GM19463 (cell line): ENCODE measurements at regions not wholly inside any gene's neighbourhood (a gene's known extent, or its start where the extent isn't known, plus 50 kb on each side); places are given as distances from the start of the nearest gene placed in this dataset.
"Not testable (repeated sequence)": the region's sequence is repeated elsewhere in the genome, so short reads cannot be mapped to it uniquely, and the experiment has no call there.

Source experiments
- ATAC-seq: cut with Tn5 transposase; IDR thresholded peaks from one replicate; pipeline ENCODE4 v1.9.1; 2021; ENCODE audit warnings: mild to moderate bottlenecking, moderate library complexity; ENCODE audit not compliant: unreplicated experiment

- no peak for ATAC-seq
Measured at GRCh38 chr4:65007841-65008439, 598.7 kb upstream of the TECRL start.

DNA sequence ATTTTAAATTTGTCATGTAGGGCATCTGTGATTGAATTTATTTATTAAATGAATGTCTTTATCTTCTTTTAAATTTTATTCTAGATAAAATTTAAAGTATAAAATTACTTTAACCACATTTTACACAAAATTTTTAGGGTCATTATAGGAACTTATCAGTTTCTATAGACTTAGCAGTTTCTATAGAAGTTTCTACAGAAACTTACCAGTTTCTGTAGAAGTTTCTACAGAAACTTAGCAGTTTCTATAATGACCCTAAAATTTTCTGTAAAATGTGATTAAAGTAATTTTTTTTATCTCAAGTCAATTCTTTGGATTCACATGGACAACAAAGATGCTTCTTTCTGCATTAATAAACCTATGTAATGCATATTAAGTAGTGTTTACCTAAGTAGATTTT is 565.9 kb upstream of the TECRL start:
- no peak for ATAC-seq

DNA sequence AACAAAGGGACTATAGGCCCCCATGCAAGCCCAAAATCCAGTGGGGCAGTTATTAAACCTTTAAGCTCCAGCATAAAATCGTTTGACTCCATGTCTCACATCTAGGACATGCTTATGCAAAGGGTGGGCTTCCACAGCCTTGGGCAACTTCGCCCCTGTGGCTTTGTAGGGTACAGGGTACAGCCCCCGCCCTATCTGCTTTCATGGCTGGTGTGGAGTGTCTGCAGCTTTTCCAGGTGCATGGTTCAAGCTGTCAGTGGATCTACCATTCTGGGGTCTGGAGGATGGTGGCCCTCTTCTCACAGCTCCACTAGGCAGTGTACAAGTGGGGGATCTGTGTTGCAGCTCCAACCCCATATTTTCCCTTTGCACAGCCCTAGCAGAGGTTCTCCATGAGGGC is 559.8 kb upstream of the TECRL start:
- ATAC-seq = no peak

DNA sequence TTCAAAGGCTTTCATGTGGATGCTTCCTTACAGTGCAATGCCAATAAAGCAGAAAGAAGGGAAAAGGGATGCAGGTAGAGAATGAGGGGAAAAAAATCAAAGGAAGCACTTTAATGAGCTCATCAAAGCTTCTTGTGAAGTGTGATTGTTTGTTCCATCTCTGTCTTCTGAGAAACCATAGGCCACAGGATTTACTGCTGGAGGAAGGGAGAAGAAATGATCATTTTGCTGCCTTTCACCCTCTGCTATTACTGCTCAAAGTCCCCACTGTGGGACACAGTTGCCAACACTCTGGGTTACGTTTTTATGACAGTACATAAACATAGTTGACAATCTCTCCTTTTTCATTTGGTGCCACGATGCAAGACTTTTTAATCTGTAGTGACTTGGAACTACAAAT is 558.0 kb upstream of the TECRL start:
- no peak for ATAC-seq

GRCh38 chr4:64960516-64960915 is 551.3 kb upstream of the TECRL start:
- no peak for ATAC-seq

DNA sequence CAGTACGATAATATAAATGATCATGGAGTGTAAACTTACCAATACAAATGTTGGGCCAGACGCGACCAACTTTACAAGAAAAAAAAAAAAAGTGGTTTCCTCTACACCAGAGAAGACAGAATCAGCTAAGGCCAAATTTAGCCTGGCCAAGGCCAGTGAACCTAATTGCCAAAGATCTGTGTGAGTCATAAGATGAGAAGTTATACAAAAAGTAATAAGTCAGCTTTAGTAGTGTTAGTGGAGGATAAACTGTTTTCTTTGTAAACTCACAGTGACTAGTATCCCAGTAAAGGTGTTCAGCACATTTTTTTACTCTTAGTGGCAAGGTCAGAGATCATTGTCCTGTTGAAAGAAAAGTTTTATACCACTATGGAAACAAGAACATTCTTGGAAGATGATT is 531.4 kb upstream of the TECRL start:
- no peak for ATAC-seq

GRCh38 chr4:64935469-64936001 is 526.3 kb upstream of the TECRL start:
- no peak for ATAC-seq

- ATAC-seq = no peak
Measured at GRCh38 chr4:64911846-64912245, 502.6 kb upstream of the TECRL start.

DNA sequence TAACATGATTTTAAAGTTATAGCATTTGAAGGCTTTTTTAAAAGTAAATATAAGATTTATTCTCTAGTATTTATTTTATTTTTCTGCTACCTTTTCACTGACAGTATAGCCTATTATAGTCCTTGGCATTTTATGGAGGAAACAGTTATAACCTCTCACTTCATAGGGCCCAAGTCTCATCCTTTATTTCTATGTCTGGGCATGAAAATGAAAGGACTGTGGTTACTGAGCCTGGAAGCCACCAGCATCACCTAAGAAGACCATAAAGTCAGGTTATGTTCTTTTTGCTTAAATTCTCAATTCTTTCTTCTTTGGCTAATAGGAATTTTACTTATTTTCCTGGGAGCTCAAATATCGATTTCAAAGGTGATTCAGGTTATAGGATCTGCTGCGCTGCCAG is 494.7 kb upstream of the TECRL start:
- ATAC-seq = no peak

DNA sequence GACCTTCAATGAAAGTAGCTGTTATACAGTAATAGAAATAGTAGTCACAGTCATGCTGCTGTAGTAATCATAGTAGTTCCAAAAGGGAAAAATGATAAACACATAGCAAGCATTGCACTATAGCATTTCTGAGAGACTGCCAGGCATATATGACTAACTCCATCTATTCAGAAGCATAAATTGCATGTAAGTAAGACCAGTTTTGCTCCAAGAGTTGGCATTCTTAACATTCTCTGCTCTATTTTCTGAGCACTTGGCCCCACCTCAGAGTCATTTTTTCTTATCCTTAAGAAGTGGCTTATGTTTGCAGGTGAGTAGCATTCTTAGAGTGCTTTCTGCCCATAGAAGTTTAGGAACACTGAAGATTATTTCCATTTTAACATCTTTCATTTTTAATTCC is 490.3 kb upstream of the TECRL start:
- no peak for ATAC-seq

DNA sequence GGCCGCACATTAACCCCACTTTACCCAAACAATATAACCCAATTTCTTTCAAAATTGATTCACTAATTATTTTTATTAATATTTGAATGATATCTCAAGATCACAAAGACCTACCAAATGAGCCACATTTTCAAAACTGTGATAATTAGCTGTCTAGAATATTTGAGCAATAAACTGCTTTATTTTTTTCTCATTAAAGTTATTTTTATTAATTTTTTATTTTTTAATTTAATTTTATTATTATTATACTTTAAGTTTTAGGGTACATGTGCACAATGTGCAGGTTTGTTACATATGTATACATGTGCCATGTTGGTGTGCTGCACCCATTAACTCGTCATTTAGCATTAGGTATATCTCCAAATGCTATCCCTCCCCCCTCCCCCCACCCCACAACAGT is 489.8 kb upstream of the TECRL start:
- ATAC-seq = not testable (repeated sequence)

DNA sequence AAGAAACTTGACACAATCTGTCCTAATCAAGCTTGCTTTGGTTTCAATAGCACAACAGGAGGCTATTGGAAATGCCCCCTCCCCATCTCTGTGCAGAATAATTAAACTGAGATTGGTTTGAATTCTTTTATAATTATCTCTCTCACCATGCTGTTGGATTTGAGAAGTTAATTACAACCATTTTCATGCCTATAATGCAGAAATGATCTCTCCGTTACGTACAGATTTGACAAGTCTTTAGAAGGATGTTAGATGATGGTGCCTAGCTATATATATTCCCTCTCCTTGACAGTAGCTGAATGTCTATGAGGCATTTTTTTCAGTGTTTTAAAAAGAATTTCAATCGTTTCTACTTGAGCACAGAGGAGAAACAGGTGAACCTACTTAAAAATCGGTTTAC is 488.4 kb upstream of the TECRL start:
- no peak for ATAC-seq

DNA sequence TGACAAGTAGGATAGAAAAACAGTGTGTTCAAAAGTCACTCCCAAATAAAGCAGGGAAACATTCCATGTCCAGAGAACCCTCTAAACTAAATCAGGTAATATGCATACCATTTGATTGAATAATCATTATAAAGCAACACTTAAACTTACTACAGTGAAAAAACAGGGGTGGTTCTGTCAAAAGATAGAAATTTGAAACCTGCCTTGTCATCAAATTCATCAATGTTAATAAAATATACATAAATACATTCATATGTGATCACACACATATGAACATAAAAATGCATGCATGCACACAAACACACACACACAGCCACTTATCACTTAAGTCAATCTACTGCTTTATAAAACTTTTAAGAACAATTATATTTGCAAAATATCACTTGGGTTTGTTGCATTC is 485.8 kb upstream of the TECRL start:
- ATAC-seq = no peak

GRCh38 chr4:64893205-64893604 is 484.0 kb upstream of the TECRL start:
- ATAC-seq = no peak

- no peak for ATAC-seq
Measured at GRCh38 chr4:64889906-64890610, 480.8 kb upstream of the TECRL start.

DNA sequence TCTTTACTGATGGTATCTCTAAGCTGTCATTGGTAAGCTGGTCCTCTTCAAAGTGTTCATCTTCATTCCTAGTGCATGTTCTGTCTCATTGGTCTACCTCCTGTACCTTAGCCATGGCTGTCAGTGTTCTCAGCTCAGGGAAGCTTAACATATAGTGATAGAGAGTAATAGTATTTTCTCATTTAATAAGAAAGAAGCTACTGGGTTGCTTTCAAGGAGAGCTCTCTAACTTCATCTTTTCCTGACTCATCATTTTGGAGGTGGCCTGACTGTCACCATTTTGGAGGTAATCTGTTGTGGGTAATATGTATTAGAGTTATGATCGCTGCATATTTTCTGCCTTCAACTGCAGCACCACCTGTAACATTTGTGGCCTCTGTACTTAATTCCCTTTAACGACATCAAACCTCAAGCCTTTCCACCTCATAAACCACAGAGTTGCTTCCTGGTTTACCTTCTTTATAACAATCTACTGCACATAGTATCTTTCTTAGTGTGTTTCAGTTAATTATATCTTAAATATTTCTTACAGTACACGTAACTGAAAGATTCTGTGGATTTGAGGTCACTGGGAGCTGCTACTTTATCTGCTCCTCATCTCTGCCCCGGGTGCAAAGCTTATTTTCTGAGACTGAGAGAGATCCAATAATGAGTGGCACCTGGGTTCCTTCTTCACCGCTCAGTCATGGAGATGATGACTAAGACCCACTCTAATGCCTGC is 474.0 kb upstream of the TECRL start:
- no peak for ATAC-seq

- no peak for ATAC-seq
Measured at GRCh38 chr4:64882311-64883086, 473.2 kb upstream of the TECRL start.

DNA sequence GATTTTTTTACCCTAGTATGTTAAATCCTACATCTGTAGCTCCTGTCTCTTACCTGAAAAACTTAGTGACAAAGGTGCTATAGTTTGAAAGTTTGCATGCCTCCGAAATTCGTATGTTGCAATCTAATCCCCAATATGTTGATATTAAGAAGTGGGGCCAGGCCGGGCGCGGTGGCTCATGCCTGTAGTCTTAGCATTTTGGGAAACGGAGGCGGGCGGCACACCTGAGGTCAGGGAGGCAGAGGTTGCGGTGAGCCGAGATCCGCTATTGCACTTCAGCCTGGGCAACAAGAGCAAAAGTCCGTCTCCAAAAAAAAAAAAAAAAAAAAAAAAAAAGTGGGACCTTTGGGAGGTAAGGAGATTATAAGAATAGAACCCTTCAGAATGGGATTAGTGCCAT is 471.3 kb upstream of the TECRL start:
- no peak for ATAC-seq

DNA sequence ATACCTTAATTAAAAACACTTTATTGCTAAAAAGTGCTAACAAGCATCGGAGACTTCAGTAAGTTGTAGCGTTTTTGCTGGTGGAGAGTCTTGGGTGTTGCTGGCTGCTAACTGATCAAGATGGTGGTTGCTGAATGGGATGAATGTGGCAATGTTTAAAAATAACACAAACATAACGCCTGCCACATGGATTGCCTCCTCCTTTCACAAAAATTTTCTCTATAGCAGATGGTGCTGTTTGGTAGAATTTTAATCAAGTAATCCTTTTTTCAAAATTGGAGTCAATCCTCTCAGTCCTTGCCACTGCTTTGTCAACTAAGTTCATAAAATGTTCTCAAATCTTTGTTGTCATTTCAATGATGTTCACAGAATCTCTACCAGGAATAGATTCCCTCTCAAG is 466.8 kb upstream of the TECRL start:
- no peak for ATAC-seq

DNA sequence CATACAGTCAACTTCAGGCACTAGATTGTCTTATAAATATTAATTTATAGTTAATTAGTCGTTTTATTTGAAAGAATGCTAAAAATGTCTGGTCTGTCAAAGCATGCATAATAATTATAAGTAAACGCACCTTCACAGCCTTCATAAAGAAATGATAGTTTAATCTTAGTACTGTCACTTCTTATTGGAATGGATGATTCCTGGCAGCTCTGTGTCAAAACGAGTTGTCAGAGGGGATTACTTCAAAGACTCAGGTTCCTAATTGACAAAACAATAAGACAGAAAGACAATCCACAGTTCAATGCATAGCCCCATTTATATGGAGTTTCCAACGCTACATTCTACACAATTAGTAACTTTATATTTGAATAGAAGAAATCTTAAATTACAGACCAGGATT is 461.3 kb upstream of the TECRL start:
- ATAC-seq = no peak

GRCh38 chr4:64857815-64858214 is 448.6 kb upstream of the TECRL start:
- no peak for ATAC-seq
